KOPT-K1 (cell line): ENCODE measurements at regions not wholly inside any gene's neighbourhood (a gene's known extent, or its start where the extent isn't known, plus 50 kb on each side); places are given as distances from the start of the nearest gene placed in this dataset.
A peak's percentile ranks its signal among the peaks of the same experiment; 100 is the strongest.
"Not testable (repeated sequence)": the region's sequence is repeated elsewhere in the genome, so short reads cannot be mapped to it uniquely, and the experiment has no call there.

Experiments
- H3K27ac ChIP-seq: fragments of 200-600 bp; sonication (generic); 2 replicates; pipeline ENCODE4 v1.5.1; 2016; ENCODE audit warnings: antibody characterized with exemption, mild to moderate bottlenecking, low read depth, low read length; ENCODE audit not compliant: poor library complexity, severe bottlenecking
- H3K36me3 ChIP-seq: fragments of 200-600 bp; sonication (generic); 2 replicates; pipeline ENCODE4 v1.5.1; 2017; ENCODE audit warnings: antibody characterized with exemption, mild to moderate bottlenecking, low read length, moderate library complexity; ENCODE audit not compliant: insufficient read depth
- H3K9me3 ChIP-seq: fragments of 200-600 bp; sonication (generic); 2 replicates; pipeline ENCODE4 v1.5.1; 2017; ENCODE audit warnings: antibody characterized with exemption, low read length, mild to moderate bottlenecking; ENCODE audit not compliant: insufficient read depth, poor library complexity, severe bottlenecking

DNA sequence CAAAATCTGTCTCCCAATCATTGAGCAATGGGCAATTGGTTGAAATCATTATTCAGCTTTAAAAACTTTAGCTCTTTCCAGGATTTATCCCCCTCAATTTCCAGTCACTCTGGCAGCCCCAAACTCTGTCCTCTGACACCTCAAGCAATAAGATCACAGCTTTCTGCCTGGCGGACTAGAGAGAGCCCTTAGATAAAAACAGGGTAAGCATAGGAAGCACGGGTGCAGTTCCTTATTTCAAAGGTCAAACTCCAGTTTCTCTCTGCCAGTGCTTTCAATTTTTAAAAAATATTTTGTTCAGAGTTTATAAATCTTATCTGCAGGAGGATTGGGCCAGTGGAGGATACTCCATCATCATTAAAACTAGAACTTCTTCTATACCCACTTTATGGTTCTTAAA lies 200.8 kb upstream of the PLGLB2 start:
- H3K36me3 ChIP-seq, H3K27ac ChIP-seq, H3K9me3 ChIP-seq: not testable (repeated sequence)

DNA sequence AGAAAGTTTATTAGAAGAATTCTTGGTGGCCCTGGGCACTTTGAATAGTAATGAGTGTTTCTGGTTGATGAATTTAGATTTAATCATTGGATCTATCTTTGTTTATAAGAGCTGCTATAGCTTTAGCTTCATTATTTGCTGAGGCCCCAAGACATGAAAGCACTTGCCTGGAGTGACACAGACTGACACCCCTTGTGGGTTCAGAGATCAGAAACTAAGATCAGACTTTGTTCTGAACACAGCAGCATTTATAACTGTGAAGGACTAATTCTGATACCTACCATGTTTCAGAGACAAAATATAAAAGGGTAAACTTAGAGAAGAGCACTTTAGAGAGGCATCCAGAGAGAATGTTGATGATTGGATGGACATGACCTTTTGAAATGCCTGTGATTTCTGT lies 199.9 kb upstream of the PLGLB2 start:
- not testable (repeated sequence) for H3K9me3 ChIP-seq, H3K36me3 ChIP-seq
- H3K27ac ChIP-seq: peak overlapping the region; percentile 45

DNA sequence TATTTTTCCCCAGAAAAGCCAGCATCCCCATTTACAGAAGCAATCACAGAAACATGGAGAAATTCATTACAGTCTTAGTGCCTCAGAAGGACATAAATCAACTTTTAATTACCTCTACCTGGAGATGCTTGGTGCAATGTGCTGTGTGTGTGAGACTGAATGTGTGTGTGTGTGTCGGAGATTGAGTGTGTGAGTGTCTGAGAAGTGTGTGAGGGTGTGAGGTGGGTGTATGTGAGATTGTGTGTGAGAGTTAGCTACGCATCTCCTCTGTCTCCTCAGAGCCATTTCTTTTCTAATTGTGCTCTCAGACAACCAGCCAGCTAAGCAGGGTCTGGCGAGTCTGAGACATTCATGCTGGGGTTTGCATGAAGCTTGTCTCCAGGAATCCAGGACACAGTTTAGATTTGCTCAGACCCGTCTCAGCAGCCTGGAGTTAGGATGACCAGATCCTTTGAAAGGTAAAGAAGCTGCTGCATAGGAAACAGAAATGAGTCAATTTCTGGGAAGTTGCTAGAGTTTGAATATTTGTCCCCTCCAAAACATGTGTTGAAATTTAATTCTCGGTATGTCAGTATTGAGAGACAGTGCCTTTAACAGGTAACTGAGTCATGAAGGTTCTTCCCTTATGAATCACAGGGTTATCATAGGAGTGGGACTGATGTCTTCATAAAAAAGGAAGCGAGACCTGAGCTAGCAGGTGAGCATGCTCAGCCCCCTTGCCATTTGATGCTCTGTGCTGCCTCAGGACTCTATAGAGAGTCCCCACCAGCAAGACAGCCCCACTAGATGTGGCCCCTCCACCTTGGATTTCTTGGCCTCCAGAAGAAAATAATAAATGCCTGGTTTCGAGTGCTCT lies 199.0 kb upstream of the PLGLB2 start:
- H3K9me3 ChIP-seq, H3K36me3 ChIP-seq: not testable (repeated sequence)
- H3K27ac ChIP-seq: peak overlapping the region; percentile 45

DNA sequence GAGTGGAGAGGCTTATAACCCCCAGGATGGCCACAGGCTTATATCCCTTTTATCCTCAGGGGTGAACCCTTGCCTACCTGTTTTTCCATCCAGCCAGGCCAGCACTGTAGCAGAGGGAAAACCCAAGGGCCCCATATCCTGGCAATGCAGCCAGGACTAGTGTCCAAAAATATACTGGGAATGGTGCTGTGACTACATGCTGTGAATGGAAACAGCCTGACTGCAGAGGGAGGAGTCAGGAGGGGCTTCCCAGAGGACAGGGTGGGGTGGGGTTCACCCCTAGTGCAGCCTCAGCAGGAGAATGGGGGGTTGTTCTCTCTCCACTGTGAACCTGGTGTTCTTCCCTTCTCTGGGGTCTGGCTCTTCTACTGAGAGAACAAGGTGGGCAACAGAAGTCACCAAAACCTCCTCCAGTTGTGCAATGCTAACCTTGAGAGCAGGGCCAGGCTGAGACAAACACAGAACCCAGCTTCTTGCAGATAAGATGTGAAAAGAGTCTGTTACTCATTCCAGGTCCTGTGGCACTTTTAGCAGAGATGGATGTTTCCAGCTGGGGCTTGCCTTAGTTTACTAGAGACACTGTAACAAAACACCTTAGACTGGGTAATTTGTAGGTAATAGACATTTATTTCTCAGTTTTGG lies 198.2 kb upstream of the PLGLB2 start:
- not testable (repeated sequence) for H3K9me3 ChIP-seq, H3K36me3 ChIP-seq
- peak overlapping the region; percentile 18 for H3K27ac ChIP-seq

DNA sequence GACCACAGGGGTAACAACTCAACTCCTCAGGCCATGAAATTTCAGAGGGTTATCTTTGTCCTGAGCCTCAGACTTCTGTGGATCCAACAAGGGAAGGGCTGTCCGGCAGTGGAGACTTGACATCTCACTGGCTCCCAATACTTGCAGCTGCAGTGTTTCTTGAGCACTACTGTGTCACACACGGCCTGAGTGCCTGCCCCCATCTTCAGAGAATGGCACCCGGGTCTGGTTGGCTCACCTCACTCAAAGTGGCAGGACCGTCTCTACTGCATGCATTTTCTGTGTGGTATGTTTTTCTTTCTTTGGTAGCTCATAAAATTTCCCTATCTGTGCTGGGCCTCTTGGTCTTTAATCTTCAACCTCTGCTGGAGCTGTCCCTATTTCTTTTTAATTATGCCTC lies 193.2 kb upstream of the PLGLB2 start:
- not testable (repeated sequence) for H3K36me3 ChIP-seq, H3K9me3 ChIP-seq, H3K27ac ChIP-seq

DNA sequence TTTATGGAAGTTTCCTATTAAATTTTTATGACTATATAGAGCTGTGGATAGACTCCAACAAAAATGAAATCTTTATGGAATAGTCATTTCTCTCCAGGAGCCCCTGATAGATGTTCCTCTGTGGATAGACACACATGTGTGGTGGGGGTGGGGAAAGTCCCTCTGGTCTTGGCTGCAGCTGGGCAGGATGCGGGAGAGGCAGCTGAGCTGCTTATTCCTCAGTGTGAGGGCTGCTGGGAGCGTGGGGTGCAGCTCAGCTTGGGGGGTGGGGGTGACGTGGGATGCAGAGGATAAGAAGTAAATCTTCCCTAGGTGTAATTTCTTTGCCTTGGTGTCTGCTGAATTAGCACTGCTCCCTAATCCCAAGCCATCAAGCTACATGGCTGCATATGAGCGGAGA lies 192.8 kb upstream of the PLGLB2 start:
- not testable (repeated sequence) for H3K36me3 ChIP-seq, H3K9me3 ChIP-seq, H3K27ac ChIP-seq

DNA sequence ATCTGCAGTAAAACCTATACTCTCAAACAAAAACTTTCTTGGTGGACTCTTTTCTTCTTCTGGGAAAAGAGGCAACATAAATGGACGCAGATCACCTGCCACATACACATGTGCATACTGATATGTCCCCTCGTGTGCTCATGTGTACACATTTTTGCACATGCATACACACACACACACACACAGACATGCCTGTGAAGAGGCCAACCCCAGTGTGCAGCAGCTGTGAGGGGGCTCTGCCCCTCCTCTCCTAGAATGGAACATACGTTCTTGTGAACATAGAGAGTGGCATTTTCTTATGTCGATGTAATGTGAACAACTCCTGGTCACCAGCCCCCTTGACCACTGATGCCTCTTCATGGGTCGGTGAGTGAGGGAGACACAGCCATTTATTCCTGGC lies 188.9 kb upstream of the PLGLB2 start:
- not testable (repeated sequence) for H3K9me3 ChIP-seq

DNA sequence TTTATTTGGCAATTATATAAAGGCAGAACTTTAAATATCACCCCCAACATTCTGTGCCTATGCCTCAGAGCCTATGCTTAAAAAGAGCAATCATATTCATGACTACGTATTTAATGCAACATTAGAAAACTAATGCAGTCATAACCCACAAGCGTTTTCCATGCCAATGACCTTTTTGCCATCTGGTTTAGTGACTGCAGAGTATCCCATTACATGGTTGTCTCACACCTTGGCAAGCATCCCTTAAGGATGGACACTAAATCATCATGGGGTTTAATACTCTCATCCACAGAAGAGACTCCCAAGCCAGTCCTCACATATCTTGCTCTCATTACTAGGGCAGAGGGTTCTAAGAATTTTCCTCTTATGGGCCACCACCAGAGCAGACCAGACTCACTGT lies 188.2 kb upstream of the PLGLB2 start:
- not testable (repeated sequence) for H3K27ac ChIP-seq, H3K36me3 ChIP-seq, H3K9me3 ChIP-seq

More for the DNA sequence above, 188.9 kb upstream of the PLGLB2 start:
- not testable (repeated sequence) for H3K27ac ChIP-seq, H3K36me3 ChIP-seq

DNA sequence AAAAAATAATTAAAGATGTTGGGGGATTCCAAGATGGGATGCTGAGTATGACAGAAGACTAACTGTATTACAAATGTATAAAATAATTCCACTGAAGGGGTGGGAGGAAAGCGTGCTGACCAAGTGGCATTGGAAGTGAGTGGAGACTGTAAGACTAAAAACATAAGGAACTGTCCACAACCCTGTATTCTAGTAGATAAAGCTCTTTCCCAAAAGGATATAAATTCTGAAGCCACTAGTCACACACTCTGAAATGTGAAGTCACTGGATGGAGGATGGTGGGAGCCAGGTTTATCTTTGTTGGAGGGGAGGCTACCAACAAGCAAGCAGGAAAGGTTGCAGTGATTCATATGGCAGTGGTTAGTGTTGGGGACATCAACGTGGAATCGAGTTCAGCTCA lies 182.8 kb upstream of the PLGLB2 start:
- not testable (repeated sequence) for H3K36me3 ChIP-seq, H3K27ac ChIP-seq, H3K9me3 ChIP-seq

DNA sequence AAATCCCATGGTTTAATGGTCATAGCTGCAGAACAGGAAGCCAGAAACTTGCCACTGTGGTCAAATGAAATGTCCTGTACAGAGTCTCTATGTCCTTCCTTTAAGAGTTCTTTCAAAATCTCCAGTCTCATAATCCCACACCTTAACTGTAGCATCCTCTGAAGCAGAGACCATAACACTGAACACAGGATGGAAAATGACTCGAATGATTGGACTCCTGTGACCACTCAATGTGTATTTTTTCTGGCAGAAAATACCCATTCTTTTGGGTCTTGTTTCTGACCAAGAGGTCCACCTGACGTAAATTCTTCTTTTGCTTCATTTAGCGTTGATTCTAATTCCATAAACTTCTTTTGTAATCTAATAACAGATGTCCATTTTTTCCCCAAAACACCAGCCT lies 181.4 kb upstream of the PLGLB2 start:
- not testable (repeated sequence) for H3K9me3 ChIP-seq

DNA sequence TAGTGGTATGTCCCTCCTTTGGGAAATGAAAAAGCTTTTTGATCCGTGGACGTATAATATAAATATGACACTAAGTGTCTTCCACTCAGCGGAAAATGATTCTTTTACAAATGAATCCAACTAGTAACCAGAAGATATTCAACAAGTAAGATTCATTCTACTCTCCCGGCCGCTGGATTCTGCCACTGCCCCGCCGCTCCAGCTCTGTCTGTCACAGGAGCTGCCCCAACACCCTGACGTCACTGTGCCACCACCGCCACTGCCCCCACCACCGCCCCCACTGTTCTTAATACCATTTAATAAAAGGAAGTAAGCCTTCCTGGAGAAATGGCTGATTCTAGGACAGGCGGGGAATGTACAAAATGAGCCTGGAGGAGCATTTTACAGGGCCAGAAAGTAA lies 180.8 kb upstream of the PLGLB2 start:
- H3K36me3 ChIP-seq, H3K27ac ChIP-seq, H3K9me3 ChIP-seq: not testable (repeated sequence)

More for the DNA sequence above, 181.4 kb upstream of the PLGLB2 start:
- H3K36me3 ChIP-seq, H3K27ac ChIP-seq: not testable (repeated sequence)

DNA sequence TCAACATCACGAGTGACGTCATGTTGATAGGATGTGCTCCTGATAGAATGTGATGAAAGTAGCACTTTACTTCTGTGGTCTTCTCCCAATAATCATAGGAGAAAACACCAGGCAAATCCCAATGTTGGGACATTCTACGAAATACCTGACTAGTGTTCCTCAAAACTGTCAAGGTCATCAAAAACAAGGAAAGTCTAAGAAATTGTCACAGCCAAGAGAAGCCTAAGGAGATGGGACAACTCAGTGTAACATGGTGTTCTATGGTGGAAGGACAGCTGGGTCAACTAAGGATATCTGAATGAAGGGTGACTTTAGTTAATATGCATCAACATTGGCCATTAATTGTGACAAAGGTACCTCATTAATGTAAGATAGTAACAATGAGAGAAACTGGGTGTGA lies 180.0 kb upstream of the PLGLB2 start:
- not testable (repeated sequence) for H3K36me3 ChIP-seq, H3K9me3 ChIP-seq, H3K27ac ChIP-seq

DNA sequence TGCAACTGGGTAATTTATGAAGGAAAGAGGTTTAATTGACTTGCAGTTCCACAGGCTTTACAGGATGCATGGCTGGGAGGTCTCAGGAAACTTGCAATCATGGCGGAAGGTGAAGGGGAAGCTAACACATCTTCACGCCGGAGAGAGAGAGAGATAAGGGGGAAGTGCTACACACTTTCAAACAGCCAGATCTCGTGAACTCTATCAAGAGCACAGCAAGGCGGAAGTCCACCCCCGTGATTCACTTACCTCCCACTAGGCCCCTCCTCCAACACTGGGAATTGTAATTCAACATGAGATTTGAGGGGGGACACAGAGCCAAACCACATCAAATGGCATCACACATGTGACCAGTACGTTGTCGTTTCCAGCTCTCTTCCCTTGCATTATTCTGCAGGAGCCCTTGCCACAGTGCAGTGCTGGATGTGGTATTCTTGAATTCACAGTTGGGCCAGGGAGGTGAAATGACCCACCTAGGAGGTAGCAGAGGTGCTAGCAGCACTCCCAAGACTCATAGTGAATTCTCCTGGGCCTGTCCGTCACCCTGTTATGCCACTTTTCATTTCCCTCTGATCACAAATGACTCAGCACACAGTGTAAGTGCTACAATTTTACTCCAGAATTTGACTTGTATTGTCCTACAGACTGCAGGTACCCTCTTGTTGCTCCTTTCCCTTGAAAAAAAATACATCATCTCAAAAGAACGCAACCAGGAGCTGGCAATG lies 179.2 kb upstream of the PLGLB2 start:
- not testable (repeated sequence) for H3K9me3 ChIP-seq, H3K36me3 ChIP-seq
- H3K27ac ChIP-seq: peak overlapping the region; percentile 36

DNA sequence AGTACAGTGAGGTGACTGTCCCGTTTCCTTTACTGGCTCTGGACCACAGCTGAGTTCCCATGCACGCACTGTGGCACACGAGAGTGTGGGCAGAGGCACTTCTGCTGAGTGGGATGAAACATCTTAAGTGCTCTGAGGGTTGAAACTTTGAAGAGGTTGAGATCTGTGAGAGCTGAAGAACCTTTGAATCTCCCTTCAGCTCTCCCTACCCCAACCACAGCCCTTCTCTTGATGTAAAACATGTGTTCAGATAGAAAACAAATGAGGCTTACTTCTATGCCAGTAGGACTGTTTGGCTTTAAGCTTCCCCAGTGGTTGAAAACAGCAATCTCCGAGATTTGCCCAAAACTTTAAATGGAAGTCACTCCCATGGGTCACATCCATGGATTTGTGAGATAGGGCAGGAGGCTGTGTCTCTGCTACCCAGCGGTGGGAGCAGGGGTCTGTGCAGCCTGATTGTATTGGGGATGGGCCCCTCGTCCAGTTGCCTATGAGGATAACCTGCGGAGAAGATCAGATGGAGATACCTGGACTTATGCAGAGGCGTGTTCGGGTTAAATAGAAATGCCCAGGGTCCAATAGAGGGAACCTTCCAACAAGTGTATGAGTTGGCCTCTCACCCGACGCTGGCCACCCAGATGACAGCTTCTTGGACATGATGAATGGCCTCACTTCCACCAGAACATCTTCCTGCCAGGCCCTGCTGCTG lies 178.0 kb upstream of the PLGLB2 start:
- peak overlapping the region; percentile 51 for H3K27ac ChIP-seq
- not testable (repeated sequence) for H3K36me3 ChIP-seq, H3K9me3 ChIP-seq

DNA sequence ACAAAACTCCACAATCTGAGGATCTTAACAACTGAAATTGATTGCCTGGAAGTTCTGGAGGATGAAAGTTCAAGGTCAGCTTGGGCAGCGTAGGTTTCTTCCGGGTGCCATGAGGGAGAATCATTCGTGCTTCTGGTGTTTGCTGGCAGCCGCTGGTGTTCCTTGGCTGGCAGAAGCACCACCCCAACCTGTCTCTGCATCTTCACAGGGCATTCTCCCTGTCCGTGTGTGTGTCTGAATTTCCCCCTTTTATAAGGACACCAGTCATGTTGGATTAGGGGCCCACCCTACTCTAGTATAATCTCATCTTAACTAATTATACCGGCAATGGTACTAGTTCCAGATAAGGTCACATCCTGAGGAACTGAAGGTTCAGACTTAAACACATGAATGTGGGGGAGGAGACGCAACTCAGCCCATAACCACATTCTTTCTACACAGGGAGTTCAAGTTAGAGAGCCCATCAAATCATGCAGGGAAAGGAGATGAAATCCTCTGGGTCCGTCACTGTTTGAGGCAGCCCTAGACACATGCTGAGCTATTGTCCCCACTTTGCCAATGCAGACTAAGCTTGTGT lies 175.9 kb upstream of the PLGLB2 start:
- H3K9me3 ChIP-seq, H3K36me3 ChIP-seq: not testable (repeated sequence)
- peak overlapping the region; percentile 48 for H3K27ac ChIP-seq
